Skeletal muscle cell (primary cell): ENCODE measurements at regions not wholly inside any gene's neighbourhood (a gene's known extent, or its start where the extent isn't known, plus 50 kb on each side); places are given as distances from the start of the nearest gene placed in this dataset.
"Not testable (repeated sequence)": the region's sequence is repeated elsewhere in the genome, so short reads cannot be mapped to it uniquely, and the experiment has no call there.

Source experiments
- DNase-seq: peaks from one replicate; pipeline ENCODE4 v3.0.0-alpha.2; 2010; ENCODE audit warnings: low read depth
- H3K4me3 ChIP-seq: 2 replicates; pipeline ENCODE4 v1.5.1; 2011; ENCODE audit warnings: low read depth, mild to moderate bottlenecking, control low read depth, low read length, moderate library complexity

DNA sequence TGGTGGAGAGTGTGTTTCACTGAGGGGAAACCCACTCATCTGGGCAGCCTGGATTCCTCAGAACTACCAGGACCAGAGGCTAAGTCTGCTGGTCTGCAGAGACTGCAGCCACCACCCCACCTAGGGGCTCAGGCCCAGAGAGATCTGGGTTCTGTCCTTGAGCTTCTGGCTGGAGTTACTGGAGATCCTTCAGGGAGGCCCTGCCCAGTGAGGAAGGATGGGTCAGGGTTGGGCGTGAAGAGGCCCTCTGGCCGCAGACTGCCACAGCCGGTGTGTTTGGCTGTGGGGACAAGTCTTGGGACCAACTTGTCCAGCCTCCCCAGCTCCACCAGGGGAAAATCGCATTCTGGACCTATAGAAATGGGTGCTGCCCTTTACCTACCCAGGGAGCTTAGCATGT is 235.3 kb upstream of the CBLB start:
- H3K4me3 ChIP-seq: no peak overlapping the region
- no peak for DNase-seq

DNA sequence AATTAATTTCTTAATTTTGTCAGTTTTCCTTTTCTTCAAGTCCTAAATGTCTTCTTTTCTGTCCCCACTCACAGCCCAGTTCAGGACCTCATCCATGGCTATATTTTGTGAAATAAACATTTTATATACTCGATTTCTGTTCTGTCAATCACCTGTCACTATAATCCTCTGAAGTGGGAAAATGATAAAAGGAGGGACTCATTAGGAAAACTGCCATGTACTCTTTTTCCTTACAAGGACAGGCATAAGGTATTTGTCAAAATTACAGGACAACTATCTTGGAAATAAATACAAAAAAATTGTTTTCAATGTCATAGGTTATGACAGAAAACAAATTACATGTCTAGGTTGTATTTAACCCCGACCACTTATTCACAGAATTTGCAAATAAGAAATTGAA is 240.1 kb upstream of the CBLB start:
- DNase-seq: no peak
- no peak overlapping the region for H3K4me3 ChIP-seq

DNA sequence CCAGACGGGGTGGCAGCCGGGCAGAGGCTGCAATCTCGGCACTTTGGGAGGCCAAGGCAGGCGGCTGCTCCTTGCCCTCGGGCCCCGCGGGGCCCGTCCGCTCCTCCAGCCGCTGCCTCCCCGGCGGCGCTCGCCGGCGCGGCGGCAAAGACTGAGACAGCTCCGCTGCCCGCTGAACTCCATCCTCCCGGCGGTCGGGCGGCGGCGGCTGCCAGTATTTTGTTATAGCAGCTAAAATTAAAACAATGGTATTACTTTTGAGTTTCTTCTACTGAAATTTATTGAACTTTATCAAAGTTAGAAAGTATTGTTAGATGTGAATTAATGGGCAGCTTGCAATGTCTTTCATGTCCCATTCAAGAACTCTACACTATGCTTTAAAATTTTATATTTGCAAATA is 243.7 kb upstream of the CBLB start:
- H3K4me3 ChIP-seq, DNase-seq: not testable (repeated sequence)

DNA sequence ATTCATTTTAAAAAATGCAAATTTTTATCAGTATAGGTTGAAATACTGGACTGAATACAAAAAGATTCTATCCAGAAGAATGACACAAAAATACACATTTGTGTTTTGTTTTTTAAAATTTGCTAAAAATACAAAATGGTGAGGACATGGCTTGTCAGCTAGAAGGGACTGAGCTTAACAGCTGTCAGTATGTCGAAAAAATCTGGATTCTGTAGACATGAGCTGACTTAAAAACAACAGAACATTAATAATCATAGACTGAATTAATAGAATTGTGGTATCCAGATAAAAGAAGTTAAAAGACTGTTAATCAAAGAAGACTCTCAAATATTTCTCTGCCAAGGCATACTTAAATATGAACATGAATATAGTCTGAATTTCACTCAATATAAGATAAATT is 244.9 kb upstream of the CBLB start:
- no peak overlapping the region for H3K4me3 ChIP-seq
- DNase-seq: no peak

DNA sequence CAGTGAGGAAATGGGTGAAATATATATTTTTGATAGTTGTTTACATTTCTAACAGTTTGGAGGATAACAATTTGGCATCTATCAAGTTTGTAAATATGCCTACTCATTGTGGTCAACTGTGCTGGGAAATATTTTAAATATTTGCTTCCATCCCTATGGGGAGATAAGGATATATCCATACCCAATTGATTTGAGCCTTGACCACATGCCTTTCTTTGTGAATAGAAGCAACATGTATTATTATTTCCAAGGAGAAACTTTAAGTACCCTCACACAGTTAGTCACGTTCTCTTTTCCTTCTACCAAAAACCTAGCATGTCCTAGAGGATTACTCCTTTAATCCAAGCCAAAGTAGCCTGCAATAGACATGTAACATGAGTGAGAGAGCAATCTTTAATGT is 245.4 kb upstream of the CBLB start:
- no peak for DNase-seq
- no peak overlapping the region for H3K4me3 ChIP-seq

DNA sequence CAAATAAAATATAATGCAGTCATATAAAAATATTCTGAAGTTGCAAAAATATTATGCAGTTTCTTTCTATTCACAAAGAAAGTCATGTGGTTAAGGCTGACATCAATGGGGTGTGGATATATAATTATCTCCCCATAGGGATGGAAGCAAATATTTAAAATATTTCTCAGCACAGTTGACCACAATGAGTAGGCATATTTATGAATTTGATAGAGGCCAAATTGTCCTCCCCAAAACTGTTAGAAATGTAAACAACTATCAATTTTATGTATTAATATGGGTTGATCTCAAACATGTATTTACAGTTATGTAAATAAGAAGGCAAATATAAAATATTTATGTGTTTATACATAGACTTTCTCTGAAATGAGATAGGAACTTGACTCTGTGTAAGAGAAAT is 246.0 kb upstream of the CBLB start:
- no peak overlapping the region for H3K4me3 ChIP-seq
- no peak for DNase-seq

DNA sequence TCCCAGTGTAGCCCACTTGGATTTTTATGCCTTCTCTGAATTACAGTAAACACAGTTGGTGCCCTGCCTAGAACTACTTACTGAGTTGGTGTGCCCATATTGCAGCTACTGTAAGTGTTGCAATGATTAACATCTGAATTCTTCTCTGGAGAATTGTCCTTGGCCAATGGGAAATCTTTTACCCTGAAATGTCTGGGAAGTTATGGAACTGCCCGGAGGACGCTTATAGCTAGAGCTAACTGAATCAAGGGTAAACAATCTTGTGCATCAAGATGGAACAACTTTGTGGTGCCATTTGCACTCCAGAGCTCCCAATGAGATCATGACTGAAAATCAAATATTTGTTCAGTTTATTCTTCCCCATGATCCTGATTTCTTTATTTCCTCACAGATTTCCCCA is 246.7 kb upstream of the CBLB start:
- no peak for DNase-seq
- H3K4me3 ChIP-seq: no peak overlapping the region

DNA sequence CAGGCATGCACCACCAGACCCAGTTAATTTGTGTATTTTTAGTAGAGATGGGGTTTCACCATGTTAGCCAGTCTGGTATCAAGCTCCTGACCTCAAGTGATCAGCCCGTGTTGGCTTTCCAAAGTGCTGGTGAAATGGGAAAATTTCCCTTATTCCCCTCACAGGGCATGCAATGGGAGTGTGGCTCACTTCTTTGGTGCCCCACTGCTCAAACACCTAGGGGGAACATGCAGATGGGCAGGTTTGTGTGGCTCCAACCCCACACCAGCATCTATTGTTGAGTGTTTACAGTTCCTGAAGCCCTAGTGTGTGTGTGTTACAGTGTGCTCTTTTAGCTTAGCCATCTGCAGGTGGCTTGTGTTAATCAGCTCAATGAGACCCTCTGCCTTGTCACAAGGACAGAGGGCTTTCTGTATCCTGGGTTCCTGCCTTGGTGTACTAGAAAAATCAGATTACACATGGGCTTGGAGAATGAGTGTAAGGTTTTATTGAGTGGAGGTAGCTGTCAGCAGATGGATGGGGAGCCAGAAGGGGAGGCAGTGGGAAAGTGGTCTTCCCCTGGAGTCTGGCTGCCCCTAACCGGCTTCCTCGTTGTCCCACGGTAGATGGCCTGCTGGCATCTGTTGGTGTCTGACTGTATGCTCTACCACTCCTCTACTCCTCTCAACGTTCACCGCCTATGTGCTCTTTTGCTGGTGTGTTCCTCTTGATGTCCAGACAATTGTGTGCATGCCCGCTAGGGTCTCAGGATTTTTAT is 248.1 kb upstream of the CBLB start:
- no peak for DNase-seq
- no peak overlapping the region for H3K4me3 ChIP-seq

DNA sequence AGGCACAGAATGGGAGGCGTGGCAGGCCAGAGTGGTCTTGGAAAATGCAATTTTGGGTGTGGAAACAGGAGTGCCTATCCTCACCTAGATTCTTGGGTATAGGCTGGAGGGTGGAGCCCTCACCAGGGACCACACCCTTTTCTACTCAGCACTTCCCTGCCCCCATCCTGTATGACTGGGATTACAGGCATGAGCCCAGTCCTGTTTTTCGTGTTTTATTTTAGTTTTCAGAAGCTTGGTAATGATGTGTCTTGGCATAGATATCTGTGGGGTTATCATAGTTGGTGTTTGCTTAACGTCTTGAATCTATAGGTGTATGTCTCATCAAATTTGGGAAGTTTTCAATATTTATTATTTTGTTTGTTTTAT is 248.7 kb upstream of the CBLB start:
- no peak for DNase-seq
- H3K4me3 ChIP-seq: no peak overlapping the region

DNA sequence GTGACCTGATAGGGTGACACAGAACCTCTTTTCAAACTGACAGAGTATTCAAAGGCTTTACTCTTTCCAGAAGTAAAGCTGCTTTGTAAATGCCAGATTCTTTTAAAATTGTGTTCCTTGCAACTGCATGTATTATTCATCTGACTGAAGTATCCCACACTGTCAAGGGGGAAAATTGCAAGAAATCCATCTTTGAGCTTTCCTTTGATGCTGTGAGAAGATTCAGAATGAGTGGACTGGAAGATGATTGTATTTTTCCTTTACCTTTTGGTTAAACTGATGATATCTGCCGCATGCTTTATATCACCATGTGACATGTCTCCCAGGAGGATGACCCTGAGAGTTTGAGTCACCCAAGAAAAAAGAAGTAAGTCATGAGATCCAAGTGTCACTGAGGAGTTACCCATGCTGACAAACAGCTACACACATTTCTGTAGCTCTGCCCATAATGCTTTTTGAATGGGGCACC is 250.8 kb upstream of the CBLB start:
- no peak overlapping the region for H3K4me3 ChIP-seq
- DNase-seq: no peak

DNA sequence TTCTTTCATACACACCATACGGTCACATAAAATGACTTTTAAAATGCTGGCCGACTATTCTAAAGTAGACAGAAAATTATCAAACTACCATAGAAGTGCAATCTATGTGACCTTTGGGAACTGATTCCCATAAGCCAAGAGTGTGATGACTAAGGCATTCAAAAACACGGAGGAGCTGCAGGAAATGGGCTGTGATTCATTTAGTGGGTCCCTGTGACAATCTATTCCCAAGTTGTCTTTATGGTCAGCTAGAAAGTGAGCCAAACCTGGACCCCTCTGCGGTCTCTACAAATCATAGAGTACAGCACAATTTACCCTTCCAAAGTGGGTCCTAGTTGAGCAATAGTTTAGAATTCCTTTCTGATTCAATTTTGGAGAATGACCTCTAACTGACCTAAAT is 251.5 kb upstream of the CBLB start:
- no peak for DNase-seq
- no peak overlapping the region for H3K4me3 ChIP-seq

DNA sequence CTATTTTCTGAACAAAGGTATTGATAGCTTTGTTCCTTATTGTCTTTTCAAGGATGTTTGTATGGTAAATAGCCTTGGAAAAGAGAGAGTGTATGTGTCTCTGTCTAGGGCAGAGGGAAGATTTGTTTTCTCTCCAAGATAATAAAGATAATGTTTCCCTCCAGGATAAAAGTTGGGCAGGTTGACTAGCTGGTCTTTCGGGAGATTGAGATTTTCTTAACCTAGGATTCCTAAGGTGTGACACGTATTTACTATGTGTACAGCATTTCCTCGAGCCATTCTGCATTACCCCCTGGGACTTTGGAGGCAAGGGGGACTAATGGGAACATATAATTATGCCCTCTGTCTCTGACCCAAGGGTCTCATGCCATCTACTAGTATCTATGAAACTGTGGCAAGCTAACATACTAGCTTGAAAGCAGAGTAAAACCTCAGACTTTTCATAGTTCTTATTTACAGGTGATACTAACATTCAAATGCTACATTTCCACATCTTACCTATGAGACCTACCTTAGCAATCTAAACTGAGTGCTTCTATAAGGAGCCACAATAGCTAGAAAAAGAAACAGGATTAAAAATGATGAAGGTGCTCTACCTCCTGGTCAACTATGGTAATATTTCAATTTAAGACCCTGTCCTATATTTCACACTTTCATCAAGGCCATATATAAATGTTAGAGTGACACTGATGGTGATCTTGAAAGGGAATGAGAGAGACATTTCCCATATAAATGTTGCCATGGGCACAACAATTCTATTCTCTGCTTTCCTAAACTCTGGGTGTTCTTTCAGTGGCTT is 252.9 kb upstream of the CBLB start:
- H3K4me3 ChIP-seq: no peak overlapping the region

DNA sequence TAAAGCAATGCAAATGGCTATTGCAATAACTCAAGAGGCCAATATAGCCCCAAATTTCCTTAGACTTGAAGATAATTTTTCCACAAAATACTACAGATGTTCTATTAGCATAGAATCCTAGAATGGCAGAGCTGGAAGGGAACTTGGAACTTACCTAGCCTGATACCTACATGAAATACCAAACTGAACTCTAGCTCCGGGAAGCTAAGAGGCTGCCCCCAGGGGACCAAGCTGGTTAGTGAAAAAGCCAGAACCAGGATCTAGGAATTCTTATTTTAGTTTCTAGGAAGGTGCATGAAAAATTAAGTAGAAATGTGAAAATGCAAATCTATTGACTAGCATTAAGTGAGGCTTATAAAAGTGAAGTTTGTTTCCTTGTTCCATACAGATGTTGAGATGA is 256.0 kb upstream of the CBLB start:
- no peak for DNase-seq
- H3K4me3 ChIP-seq: no peak overlapping the region

More for the DNA sequence above, 252.9 kb upstream of the CBLB start:
- DNase-seq: no peak

DNA sequence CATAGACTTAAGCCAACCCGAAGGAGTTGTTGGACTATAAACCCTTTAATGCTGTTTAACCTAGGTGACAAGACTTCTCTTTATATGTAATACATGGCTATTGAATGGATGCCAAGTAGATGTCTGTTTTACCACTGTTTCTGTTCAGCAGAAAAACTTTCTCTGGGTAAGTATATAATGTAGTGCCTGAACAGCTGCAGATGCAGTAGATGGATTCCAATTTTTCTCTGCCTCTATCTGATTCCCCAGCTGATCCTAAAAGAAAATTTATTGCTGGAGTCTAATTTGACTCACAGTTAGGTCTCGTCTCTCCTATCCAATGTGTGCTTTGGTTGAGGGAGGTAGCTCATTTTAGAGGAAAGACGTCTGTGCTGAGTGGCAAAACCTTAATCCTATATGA is 256.5 kb upstream of the CBLB start:
- no peak overlapping the region for H3K4me3 ChIP-seq
- DNase-seq: no peak

DNA sequence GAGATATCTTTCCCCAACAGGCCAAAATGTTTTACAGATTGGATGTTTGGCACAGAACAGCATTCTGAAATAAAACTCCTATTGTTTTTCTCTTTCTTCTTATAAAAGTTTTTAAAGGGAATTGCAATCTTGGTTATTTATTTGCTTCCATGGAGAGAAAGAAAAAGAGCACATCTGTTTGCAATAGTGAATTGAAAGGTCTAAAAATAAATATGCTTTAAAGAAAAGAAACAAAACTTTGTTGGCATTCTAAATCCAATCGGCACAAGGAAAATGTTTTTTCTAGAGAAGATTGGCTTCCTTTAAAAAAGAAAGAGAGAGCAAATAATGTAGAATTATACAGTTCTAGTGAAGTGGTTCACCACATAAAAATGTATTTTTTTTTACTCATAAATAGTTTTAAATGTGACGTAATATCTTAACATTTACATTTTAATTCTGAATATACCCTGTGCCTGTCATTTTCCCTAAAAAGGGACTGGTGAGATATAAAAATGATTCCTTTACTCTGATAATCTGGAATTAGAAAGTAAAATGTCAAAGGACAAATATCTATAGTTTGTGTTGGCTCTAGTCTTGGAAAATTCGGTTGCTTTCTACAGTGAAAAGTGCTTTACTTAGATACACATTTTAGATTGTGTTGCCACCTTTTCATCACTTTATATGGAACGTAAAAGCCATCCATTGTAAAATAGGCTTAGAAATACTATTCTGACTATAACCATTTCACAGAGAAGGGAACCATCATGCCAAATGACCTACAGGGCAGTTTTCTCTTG is 257.4 kb upstream of the CBLB start:
- DNase-seq: no peak
- H3K4me3 ChIP-seq: no peak overlapping the region

DNA sequence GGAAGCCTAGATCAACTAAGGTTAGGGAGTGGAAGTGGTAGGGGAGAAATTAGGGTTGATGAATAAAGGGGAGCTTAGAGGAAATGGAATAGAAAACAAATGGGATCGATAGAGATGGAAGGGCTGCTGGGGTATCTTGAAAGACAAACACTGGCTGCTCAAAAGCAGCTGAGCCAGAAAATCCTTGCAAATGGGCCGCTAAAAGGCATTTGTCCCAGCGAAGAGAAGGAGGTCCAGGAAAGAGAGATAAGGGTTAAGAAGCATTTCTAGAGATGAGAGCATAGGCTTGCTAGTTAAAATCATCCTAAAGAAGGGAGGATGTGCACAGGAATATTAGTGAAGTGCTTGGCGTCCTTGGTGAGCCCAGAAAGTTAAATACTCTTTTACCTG is 258.0 kb upstream of the CBLB start:
- DNase-seq: no peak

DNA sequence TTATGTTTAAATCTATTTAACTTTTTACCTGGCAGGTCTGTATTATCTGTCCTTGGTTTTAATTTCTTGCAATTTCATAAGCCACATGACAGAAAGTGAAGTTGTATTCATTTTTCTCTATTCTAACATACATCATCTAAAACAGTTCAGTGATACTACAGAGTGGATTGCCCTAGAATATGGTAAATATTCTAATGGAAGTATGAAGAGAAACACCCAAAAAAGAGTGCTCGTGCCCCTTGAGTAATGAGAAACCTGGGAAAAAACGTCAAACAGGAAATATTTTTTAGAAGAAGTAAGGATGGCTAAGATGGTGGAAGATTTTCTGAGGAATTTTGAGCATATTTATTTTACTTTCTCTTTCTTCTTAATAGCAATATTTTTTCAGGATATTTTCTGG is 261.1 kb upstream of the CBLB start:
- H3K4me3 ChIP-seq: no peak overlapping the region
- no peak for DNase-seq

More for the DNA sequence above, 258.0 kb upstream of the CBLB start:
- no peak overlapping the region for H3K4me3 ChIP-seq

DNA sequence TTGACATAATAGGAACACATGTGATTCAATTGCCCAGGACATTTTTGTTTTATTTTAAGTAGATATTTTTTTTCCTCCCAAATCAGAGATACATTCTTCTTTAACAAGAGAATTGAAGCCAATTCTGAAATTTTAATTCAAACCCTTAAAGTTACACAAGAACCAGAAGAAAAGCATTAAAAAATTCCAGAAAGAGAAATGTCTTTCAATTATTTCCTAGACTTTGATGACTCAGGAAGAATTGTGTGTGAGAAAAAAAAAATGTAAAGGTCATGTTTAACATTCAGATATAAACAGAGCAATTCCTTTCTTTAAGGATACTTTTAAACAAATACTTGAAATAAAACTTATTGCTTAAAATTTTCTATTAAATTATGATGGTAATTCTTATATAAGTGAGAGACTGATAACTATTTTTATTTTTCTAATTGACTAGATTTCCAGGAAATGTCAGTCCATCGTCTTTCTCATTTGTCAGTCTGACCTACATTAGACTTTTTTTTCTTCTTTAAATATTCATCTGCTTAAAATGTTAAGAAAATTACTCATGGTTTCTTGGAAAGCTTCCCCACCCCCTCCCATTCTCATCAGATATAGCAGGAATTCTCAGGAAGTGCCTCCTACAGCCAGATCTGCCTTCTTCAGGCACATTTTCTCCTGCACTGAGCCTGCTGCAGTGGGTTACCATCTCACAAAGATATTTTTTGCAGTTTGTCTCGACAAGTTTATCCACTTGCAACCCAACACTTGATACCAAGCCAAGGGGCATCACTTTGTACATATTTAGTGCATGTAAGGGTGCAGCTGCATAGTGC is 261.8 kb upstream of the CBLB start:
- H3K4me3 ChIP-seq: no peak overlapping the region
- DNase-seq: peak; percentile 59

DNA sequence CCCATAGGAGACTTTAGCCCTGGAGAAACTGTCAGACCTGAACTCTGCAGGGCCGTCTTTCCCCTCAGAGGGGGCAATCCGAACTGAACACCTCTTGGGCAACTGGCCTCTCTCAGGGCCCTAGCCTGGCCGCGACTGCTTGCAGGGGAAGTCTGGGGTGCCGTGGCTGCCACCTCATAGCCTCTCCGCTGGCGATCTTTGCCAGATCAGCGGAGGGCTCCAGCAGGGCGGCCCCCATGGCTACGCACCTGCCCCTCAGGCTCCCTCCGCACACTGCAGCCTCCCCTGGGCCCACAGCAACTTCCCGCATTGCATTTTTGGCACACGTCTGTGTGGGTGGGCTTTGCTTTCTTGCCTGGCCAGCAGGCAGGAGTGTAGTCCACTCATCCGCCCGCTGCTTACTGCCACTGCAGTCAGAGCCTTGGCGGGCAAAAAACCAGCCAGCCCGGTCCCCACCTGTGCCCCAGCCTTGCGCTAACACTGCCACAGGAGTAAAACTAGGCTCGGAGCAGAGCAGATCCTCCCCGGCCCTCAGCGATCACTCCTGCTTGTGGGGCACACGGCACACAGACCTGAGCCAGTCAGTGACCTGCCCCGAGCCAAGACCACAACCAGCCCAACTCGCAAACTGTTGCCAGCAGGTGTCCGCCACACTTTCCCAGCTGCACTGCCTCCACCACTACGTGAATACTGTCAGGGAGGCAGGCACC is 266.8 kb upstream of the CBLB start:
- H3K4me3 ChIP-seq: no peak overlapping the region
- DNase-seq: no peak
